SIG-M5 treated with dmso at 0.1 percent for 504 hours (cell line): ENCODE measurements at regions not wholly inside any gene's neighbourhood (a gene's known extent, or its start where the extent isn't known, plus 50 kb on each side); places are given as distances from the start of the nearest gene placed in this dataset.
"Not testable (repeated sequence)": the region's sequence is repeated elsewhere in the genome, so short reads cannot be mapped to it uniquely, and the experiment has no call there.

ENCODE experiments used
- DNase-seq: peaks from one replicate; lab custom pipeline; 2025; ENCODE audit not compliant: unreplicated experiment; lab: John Stamatoyannopoulos, UW

GRCh38 chr11:86749821-86750401 is 50.4 kb upstream of the PRSS23 start:
- no peak for DNase-seq

GRCh38 chr11:86749376-86749775 is 51.0 kb upstream of the PRSS23 start:
- DNase-seq: no peak

- no peak for DNase-seq
Measured at GRCh38 chr11:86748296-86748695, 52.0 kb upstream of the PRSS23 start.

- no peak for DNase-seq
Measured at GRCh38 chr11:86747801-86748200, 52.5 kb upstream of the PRSS23 start.

GRCh38 chr11:86746514-86746913 is 53.8 kb upstream of the PRSS23 start:
- no peak for DNase-seq

GRCh38 chr11:86745571-86745970 is 54.8 kb upstream of the PRSS23 start:
- no peak for DNase-seq

GRCh38 chr11:86743223-86744118 is 56.9 kb upstream of the PRSS23 start:
- DNase-seq: peak; percentile 71

- peak; percentile 40 for DNase-seq
Measured at GRCh38 chr11:86741839-86742805, 58.2 kb upstream of the PRSS23 start.

GRCh38 chr11:86741484-86741835 is 58.9 kb upstream of the PRSS23 start:
- no peak for DNase-seq

- DNase-seq: peak; percentile 79
Measured at GRCh38 chr11:86740628-86741483, 59.5 kb upstream of the PRSS23 start.

- no peak for DNase-seq
Measured at GRCh38 chr11:86738568-86738967, 61.8 kb upstream of the PRSS23 start.

GRCh38 chr11:86737737-86738136 is 62.6 kb upstream of the PRSS23 start:
- no peak for DNase-seq

- no peak for DNase-seq
Measured at GRCh38 chr11:86737230-86737629, 63.1 kb upstream of the PRSS23 start.

- no peak for DNase-seq
Measured at GRCh38 chr11:86736291-86737143, 63.8 kb upstream of the PRSS23 start.

- DNase-seq: no peak
Measured at GRCh38 chr11:86735451-86736290, 63.3 kb upstream of the ME3 start.

GRCh38 chr11:86732739-86733138 is 60.3 kb upstream of the ME3 start:
- not testable (repeated sequence) for DNase-seq

- not testable (repeated sequence) for DNase-seq
Measured at GRCh38 chr11:86732286-86732685, 59.9 kb upstream of the ME3 start.

GRCh38 chr11:86729576-86729975 is 57.2 kb upstream of the ME3 start:
- not testable (repeated sequence) for DNase-seq

GRCh38 chr11:86728562-86728961 is 56.1 kb upstream of the ME3 start:
- DNase-seq: no peak
